Keratinocyte (primary cell): ENCODE measurements at regions not wholly inside any gene's neighbourhood (a gene's known extent, or its start where the extent isn't known, plus 50 kb on each side); places are given as distances from the start of the nearest gene placed in this dataset.

Experiments used
- DNase-seq: peaks from one replicate; pipeline ENCODE4 v3.0.0-alpha.2; 2011; ENCODE audit warnings: low read depth, missing footprints, low spot score
- FAIRE-seq: peaks from 2 replicates; lab custom pipeline; 2011; peaks lifted over from hg19 to GRCh38; lab: Jason Lieb, UNC
- H2AFZ ChIP-seq: 2 replicates; pipeline ENCODE4 v1.6.0; 2012; ENCODE audit warnings: low read length, control low read depth, inconsistent platforms; ENCODE audit not compliant: control insufficient read depth
- H3K27ac ChIP-seq: 2 replicates; pipeline ENCODE4 v1.5.1; 2011; ENCODE audit warnings: low read length; ENCODE audit not compliant: control insufficient read depth, insufficient read depth
- H3K27me3 ChIP-seq: 3 replicates; pipeline ENCODE4 v1.6.0; 2011; ENCODE audit warnings: low read length; ENCODE audit not compliant: control insufficient read depth, insufficient read depth; ENCODE audit errors: extremely low read depth
- H3K36me3 ChIP-seq, 2 experiments: 2 replicates in 1 of 2; 3 replicates in 1 of 2; pipeline ENCODE4 v1.5.1; 2011; ENCODE audit warnings: low read length in 2 of 2, mild to moderate bottlenecking in 1 of 2; ENCODE audit not compliant: control insufficient read depth in 2 of 2, insufficient read depth in 2 of 2; ENCODE audit errors: extremely low read depth in 1 of 2
- H3K4me1 ChIP-seq: 3 replicates; pipeline ENCODE4 v1.5.1; 2011; ENCODE audit warnings: low read length; ENCODE audit not compliant: control insufficient read depth, insufficient read depth; ENCODE audit errors: extremely low read depth
- H3K4me2 ChIP-seq: 3 replicates; pipeline ENCODE4 v1.6.0; 2011; ENCODE audit warnings: low read depth, low read length; ENCODE audit not compliant: control insufficient read depth, insufficient read depth; ENCODE audit errors: extremely low read depth
- H3K4me3 ChIP-seq, 3 experiments: fragments of 200-600 bp in 1 of 3; sonication (generic) in 1 of 3; 2 replicates in 2 of 3; 3 replicates in 1 of 3; pipeline ENCODE4 v1.5.1; 2011 to 2016; ENCODE audit warnings: low read length in 3 of 3, mild to moderate bottlenecking in 3 of 3, control low read depth in 2 of 3, inconsistent platforms in 1 of 3, low read depth in 1 of 3, mixed read lengths in 1 of 3, mixed run types in 1 of 3, moderate library complexity in 1 of 3; ENCODE audit not compliant: control insufficient read depth in 2 of 3, insufficient read depth in 2 of 3; ENCODE audit errors: extremely low read depth in 1 of 3
- H3K79me2 ChIP-seq: 2 replicates; pipeline ENCODE4 v1.6.0; 2012; ENCODE audit warnings: low read length; ENCODE audit not compliant: control insufficient read depth, insufficient read depth
- H3K9ac ChIP-seq: 3 replicates; pipeline ENCODE4 v1.6.0; 2011; ENCODE audit warnings: low read length; ENCODE audit not compliant: control insufficient read depth, insufficient read depth; ENCODE audit errors: extremely low read depth
- H3K9me1 ChIP-seq: 3 replicates; pipeline ENCODE4 v1.6.0; 2011; ENCODE audit warnings: low read length; ENCODE audit not compliant: control insufficient read depth, insufficient read depth; ENCODE audit errors: extremely low read depth
- H3K9me3 ChIP-seq: 2 replicates; pipeline ENCODE4 v1.5.1; 2012; ENCODE audit warnings: low read depth, low read length; ENCODE audit not compliant: control insufficient read depth
- H4K20me1 ChIP-seq: 3 replicates; pipeline ENCODE4 v1.6.0; 2011; ENCODE audit warnings: low read length; ENCODE audit not compliant: control insufficient read depth, insufficient read depth; ENCODE audit errors: extremely low read depth
- EZH2 ChIP-seq: IDR thresholded peaks from one replicate; pipeline ENCODE4 v1.6.1; 2012; ENCODE audit warnings: inconsistent platforms, mild to moderate bottlenecking, low read length, moderate library complexity
- dilution Hi-C: fragments of 300-500 bp; cut with MboI; formaldehyde crosslinking; loops from one replicate; pipeline ENCODE4 v1.7.0; 2020; ENCODE audit warnings: low sequenced_read_pairs; ENCODE audit not compliant: extremely low pct_ligation_motif_present
- TF ChIP-seq, protein P1 (sequence below), 3 experiments: IDR thresholded peaks in 1 of 3; conservative IDR thresholded peaks in 1 of 3; optimal IDR thresholded peaks in 1 of 3; 2 replicates in 2 of 3; 3 replicates in 1 of 3; pipeline versions ENCODE3 to v1.5.1; 2011; ENCODE audit warnings: low read length in 3 of 3, mild to moderate bottlenecking in 3 of 3, moderate library complexity in 2 of 3, control low read depth in 1 of 3, inconsistent platforms in 1 of 3; ENCODE audit not compliant: insufficient read depth in 2 of 3; ENCODE audit errors: extremely low read depth in 1 of 3

DNA sequence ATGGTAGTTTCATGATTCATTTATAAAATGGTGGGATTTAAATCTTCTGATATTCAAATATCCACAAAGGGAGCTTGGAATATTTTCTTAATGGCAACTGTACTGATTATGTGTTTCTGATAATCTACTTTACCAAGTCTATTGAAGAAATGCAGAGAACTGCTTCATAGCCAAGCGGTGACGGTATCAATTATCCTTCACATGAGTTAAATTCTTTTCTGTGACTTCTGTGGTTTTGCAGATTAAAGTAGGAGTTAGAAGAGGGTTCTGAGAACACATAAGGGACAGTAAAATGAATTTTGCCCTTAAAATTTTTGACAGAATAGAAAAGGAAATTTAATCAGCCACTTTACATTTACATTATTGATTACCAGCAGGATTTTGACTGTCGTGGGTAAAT lies 563.2 kb downstream of the GBE1 start:
- H2AFZ ChIP-seq, result no peak overlapping the region
- DNase-seq, result no peak
- no peak overlapping the region for H3K4me3 ChIP-seq
- FAIRE-seq, result no peak
- H4K20me1 ChIP-seq, result no peaks in the 10 kb centered on the region
- no peak overlapping the region for H3K27ac ChIP-seq
- dilution Hi-C loops, result no loop called here
- H3K27me3 ChIP-seq, result no peaks in the 10 kb centered on the region
- H3K79me2 ChIP-seq, result no peaks in the 10 kb centered on the region
- H3K9me3 ChIP-seq, result no peaks in the 10 kb centered on the region
- H3K36me3 ChIP-seq, result no peaks in the 10 kb centered on the region
- H3K4me2 ChIP-seq, result no peak overlapping the region
- no peaks in the 10 kb centered on the region for H3K9me1 ChIP-seq
- no peak for TF ChIP-seq EZH2
- TF ChIP-seq, protein P1, sequence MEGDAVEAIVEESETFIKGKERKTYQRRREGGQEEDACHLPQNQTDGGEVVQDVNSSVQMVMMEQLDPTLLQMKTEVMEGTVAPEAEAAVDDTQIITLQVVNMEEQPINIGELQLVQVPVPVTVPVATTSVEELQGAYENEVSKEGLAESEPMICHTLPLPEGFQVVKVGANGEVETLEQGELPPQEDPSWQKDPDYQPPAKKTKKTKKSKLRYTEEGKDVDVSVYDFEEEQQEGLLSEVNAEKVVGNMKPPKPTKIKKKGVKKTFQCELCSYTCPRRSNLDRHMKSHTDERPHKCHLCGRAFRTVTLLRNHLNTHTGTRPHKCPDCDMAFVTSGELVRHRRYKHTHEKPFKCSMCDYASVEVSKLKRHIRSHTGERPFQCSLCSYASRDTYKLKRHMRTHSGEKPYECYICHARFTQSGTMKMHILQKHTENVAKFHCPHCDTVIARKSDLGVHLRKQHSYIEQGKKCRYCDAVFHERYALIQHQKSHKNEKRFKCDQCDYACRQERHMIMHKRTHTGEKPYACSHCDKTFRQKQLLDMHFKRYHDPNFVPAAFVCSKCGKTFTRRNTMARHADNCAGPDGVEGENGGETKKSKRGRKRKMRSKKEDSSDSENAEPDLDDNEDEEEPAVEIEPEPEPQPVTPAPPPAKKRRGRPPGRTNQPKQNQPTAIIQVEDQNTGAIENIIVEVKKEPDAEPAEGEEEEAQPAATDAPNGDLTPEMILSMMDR (optimal IDR thresholded peaks at IDR 0.05 in 1 of 3, IDR thresholded peaks at IDR 0.05 in 1 of 3, conservative IDR thresholded peaks at IDR 0.05 in 1 of 3; ENCODE audit: extremely low read depth in 1 of 3, insufficient read depth in 2 of 3, low read length in 3 of 3), result no peak
- H3K9ac ChIP-seq, result no peak overlapping the region
- H3K4me1 ChIP-seq, result no peaks in the 10 kb centered on the region

DNA sequence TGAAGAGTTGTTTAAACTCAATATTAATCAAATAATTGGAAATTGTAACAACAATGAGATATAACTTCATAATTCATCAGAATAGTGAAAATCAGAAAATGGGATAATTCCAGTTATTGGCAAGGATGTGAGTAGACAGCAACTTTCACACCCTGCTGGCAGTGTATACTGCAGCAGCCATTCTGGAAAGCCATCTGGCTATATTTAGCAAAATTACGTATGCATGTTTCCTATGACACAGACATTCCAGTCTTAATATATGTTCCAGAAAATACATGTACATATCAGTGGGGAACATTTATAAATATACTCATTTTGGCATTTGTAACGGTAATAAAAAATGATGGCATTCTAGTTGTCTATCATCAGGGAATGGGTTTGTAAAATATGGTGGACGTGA lies 564.1 kb downstream of the GBE1 start:
- H3K27me3 ChIP-seq, result no peaks in the 10 kb centered on the region
- no peaks in the 10 kb centered on the region for H3K79me2 ChIP-seq
- DNase-seq (no peak), FAIRE-seq (no peak)
- H3K4me1 ChIP-seq, result no peaks in the 10 kb centered on the region
- H3K9me1 ChIP-seq, result no peaks in the 10 kb centered on the region
- no peak overlapping the region for H2AFZ ChIP-seq
- no peak overlapping the region for H3K9ac ChIP-seq
- no peak overlapping the region for H3K4me2 ChIP-seq
- no peak overlapping the region for H3K27ac ChIP-seq
- H3K36me3 ChIP-seq, result no peaks in the 10 kb centered on the region
- TF ChIP-seq EZH2, result no peak
- TF ChIP-seq, protein P1 (optimal IDR thresholded peaks at IDR 0.05 in 1 of 3, IDR thresholded peaks at IDR 0.05 in 1 of 3, conservative IDR thresholded peaks at IDR 0.05 in 1 of 3; ENCODE audit: extremely low read depth in 1 of 3, insufficient read depth in 2 of 3, low read length in 3 of 3), result no peak
- no peak overlapping the region for H3K4me3 ChIP-seq
- dilution Hi-C loops, result no loop called here
- H3K9me3 ChIP-seq, result no peaks in the 10 kb centered on the region
- no peaks in the 10 kb centered on the region for H4K20me1 ChIP-seq
